ENCODE measurements at regions not wholly inside any gene's neighbourhood (a gene's known extent, or its start where the extent isn't known, plus 50 kb on each side); places are given as distances from the start of the nearest gene placed in this dataset.

GRCh38 chr1:98467122-98467521 is 194.4 kb upstream of the SNX7 start:
- no peaks in the 10 kb centered on the region for H3K36me3 Mint-ChIP-seq

GRCh38 chr1:98461873-98462385 is 199.6 kb upstream of the SNX7 start:
- Mint-ChIP-seq H3K36me3 (no peaks in the 10 kb centered on the region), H3K27me3 (ENCODE audit: low read depth) (peaks cover 3% of the 10 kb centered on the region), H3K9me3 (no peaks in the 10 kb centered on the region), H3K27ac (no peak overlapping the region), H3K4me1 (peaks cover 36% of the 10 kb centered on the region), H3K4me3 (no peak overlapping the region)
- TF ChIP-seq CTCF (IDR thresholded peaks at IDR 0.05; ENCODE audit: unreplicated experiment), result no peak
- no peak for DNase-seq (ENCODE audit: low spot score in 2 of 2, unreplicated experiment in 2 of 2)

More at GRCh38 chr1:98467122-98467521, 194.4 kb upstream of the SNX7 start:
- TF ChIP-seq CTCF (IDR thresholded peaks at IDR 0.05; ENCODE audit: unreplicated experiment), result no peak
- DNase-seq (ENCODE audit: low spot score in 2 of 2, unreplicated experiment in 2 of 2), result no peak
- Mint-ChIP-seq H3K4me3 (no peak overlapping the region), H3K27ac (no peak overlapping the region), H3K9me3 (no peaks in the 10 kb centered on the region), H3K4me1 (peaks cover 28% of the 10 kb centered on the region), H3K27me3 (ENCODE audit: low read depth) (no peaks in the 10 kb centered on the region)

GRCh38 chr1:98460136-98460535 is 201.4 kb upstream of the SNX7 start:
- DNase-seq (ENCODE audit: low spot score in 2 of 2, unreplicated experiment in 2 of 2), result no peak
- H3K27me3 Mint-ChIP-seq (ENCODE audit: low read depth), result peaks cover 3% of the 10 kb centered on the region
- H3K36me3 Mint-ChIP-seq, result no peaks in the 10 kb centered on the region
- H3K4me3 Mint-ChIP-seq, result no peak overlapping the region
- H3K27ac Mint-ChIP-seq, result no peak overlapping the region
- no peak for TF ChIP-seq CTCF (IDR thresholded peaks at IDR 0.05; ENCODE audit: unreplicated experiment)
- H3K9me3 Mint-ChIP-seq, result no peaks in the 10 kb centered on the region
- peaks cover 34% of the 10 kb centered on the region for H3K4me1 Mint-ChIP-seq

- no peak for DNase-seq (ENCODE audit: low spot score in 2 of 2, unreplicated experiment in 2 of 2)
- Mint-ChIP-seq H3K27me3 (ENCODE audit: low read depth) (peaks cover 3% of the 10 kb centered on the region), H3K4me1 (peaks cover 35% of the 10 kb centered on the region), H3K36me3 (no peaks in the 10 kb centered on the region), H3K4me3 (no peak overlapping the region), H3K27ac (no peak overlapping the region), H3K9me3 (no peaks in the 10 kb centered on the region)
- no peak for TF ChIP-seq CTCF (IDR thresholded peaks at IDR 0.05; ENCODE audit: unreplicated experiment)
Observed at GRCh38 chr1:98459486-98459870, 202.0 kb upstream of the SNX7 start.

- Mint-ChIP-seq H3K27ac (no peak overlapping the region), H3K4me3 (no peak overlapping the region), H3K4me1 (peaks cover 28% of the 10 kb centered on the region), H3K9me3 (no peaks in the 10 kb centered on the region), H3K27me3 (ENCODE audit: low read depth) (peaks cover 3% of the 10 kb centered on the region), H3K36me3 (no peaks in the 10 kb centered on the region)
- DNase-seq (ENCODE audit: low spot score in 2 of 2, unreplicated experiment in 2 of 2), result no peak
- TF ChIP-seq CTCF (IDR thresholded peaks at IDR 0.05; ENCODE audit: unreplicated experiment), result no peak
Observed at GRCh38 chr1:98458511-98459485, 202.7 kb upstream of the SNX7 start.

All from mesothelial cell of epicardium (in vitro differentiated cells).